HG02642 (cell line): ENCODE measurements at regions not wholly inside any gene's neighbourhood (a gene's known extent, or its start where the extent isn't known, plus 50 kb on each side); places are given as distances from the start of the nearest gene placed in this dataset.

ENCODE experiments used
- ATAC-seq: cut with Tn5 transposase; IDR thresholded peaks from one replicate; pipeline ENCODE4 v1.9.1; 2021; ENCODE audit warnings: mild to moderate bottlenecking; ENCODE audit not compliant: unreplicated experiment, poor library complexity

DNA sequence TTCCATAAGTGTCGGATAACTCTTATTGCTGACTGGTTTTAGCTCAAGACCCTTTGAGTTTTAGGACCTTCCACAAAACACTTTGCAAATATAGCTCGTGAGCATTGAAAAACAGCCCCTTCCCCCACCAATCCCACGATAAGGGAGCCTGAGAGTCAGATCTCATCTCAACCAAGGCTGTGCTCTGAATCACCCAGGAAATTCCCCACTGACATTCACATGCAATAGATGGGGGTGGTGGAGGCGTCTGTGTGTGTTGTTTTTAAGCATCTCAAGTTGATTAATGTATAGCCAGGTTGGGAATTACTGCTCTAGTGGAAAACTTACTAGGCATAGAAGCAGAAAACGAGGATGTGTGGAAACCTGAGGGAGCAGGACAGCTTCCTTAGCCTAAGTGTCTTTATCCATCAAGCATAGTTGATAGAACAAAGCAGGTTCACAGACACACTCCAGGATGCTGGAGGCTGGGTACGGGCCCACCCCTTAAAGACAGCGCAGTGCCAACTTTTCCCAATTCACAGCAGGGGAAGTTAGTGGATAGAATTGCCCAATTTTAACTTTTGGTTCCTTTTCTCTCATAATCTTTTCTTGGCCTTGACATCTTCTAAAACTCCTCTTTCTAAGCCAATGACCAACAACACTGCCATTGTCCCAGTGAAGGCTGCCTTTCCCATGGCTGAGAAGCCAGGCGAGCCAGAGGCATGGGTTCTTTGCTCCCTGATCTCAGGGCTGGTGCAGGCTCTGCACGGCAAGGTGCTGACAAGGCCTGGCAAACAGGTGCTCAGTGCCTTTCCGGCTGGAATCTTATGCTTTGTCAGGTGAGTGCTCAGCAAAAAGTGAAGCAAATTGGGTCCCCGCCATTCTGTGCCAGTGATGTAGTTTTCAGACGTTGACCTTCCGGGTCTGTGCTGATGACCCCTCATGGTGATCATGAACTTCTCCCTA is 98.5 kb upstream of the INSIG1 start:
- ATAC-seq: peak; percentile 82

DNA sequence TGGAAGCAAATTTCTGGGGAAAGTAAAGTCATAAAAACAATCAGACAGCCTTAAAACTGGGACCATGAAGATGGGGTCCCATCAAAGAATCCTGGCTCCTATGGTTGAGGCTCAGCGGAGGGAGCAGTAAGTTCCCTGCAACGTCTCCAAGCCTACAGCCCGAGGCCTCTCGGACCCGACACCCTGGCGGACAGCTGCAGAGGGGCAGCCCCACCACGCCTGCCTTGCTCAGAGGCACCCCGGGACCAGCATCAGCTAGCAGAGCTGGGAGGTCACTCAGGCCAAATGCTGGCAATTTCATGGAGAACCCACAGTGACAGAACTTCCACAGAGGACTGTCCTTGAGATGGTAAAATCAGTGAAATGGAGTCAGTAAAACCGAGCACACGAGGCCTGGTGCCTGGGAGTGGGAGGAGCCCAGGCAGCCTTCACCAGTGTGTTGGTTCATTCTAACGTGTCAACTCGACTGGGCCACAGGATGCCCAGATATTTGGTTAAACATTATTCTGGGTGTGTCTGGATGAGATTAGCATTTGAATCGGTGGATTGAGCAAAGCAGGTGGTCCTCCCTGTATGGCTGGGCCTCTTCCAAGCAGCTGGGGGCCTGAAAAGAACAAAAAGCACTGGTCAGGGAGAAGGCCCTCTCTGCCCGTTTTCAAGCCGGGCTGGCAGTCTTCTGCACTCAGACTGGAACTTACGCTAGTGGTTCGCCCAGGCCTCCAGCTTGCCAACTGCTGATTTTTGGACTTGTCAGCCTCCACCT is 96.2 kb upstream of the INSIG1 start:
- ATAC-seq: no peak

DNA sequence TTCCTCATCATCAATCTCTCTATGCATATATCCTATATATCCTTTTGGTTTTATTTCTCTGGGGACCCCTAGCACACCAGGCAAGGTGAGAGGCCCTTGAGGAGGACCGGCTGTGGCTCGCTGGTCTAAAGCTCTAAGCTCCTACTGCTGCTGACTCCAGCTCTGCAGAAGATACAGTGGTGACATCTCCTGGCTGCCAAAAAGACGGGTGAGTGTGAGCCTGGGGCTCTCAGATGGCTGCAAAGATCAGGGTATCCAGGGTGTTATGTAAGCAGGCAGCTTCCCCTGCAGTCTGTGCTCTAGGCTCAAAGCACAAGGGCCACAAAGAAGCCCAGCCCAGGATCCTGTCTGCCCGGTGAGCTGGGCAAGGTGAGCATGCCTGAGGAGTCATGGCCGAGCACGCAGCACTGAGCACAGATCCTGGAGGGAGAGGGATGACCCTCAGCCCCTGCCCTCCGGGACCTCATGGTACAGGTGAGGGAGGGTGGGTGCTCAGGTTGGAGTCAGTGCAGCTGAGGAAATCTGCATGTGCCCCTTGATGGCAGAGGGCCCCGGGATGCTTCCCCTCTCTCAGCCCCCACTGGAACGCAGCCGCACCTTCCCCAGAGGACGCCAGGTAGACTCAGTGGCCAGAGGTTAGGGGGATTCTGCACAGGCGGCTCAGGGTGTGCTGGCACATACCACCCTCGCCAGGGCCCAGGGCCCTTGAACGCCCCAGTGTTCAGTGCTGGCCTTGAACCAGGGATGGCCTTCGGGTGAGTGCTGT is 95.4 kb upstream of the INSIG1 start:
- no peak for ATAC-seq

DNA sequence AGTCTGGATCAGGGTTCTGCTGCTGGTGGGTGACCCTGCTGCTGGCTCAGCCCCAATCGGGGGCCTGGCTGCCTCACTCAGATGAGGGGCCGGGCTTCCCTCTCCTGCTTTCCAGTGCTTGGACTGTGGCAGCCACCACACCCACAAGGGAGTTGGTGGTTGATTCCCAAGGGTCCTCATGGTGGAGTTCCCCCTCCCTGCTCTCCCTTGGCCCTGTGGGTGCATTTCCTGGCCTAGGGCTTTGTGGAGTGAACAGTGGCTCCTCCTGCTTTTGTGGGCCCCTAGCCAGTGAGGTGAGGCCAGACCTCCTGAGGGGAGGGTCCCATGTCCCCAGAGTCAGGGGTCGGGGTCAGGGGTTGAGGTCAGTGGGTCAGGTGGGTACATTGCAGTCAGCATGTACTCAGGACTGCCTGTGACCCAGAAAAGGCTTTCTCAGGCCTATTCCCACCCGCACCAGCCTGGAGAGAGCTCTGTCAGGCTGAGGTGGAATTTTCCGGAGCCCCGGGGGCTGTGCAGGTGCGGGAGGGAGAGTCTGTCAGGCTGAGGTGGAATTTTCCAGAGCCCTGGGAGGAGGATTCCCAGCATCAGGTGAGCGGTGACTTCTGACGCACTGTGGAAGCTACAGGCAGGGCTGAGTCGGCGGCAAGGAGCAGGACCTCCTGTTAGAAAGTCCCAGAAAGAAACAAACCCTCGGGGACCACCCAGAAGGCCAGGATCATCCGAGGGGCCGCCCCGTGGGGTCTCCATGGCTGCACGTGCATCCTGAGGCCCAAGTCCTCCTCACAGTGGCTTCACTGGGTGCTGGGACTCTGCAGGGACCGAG is 94.4 kb upstream of the INSIG1 start:
- no peak for ATAC-seq

DNA sequence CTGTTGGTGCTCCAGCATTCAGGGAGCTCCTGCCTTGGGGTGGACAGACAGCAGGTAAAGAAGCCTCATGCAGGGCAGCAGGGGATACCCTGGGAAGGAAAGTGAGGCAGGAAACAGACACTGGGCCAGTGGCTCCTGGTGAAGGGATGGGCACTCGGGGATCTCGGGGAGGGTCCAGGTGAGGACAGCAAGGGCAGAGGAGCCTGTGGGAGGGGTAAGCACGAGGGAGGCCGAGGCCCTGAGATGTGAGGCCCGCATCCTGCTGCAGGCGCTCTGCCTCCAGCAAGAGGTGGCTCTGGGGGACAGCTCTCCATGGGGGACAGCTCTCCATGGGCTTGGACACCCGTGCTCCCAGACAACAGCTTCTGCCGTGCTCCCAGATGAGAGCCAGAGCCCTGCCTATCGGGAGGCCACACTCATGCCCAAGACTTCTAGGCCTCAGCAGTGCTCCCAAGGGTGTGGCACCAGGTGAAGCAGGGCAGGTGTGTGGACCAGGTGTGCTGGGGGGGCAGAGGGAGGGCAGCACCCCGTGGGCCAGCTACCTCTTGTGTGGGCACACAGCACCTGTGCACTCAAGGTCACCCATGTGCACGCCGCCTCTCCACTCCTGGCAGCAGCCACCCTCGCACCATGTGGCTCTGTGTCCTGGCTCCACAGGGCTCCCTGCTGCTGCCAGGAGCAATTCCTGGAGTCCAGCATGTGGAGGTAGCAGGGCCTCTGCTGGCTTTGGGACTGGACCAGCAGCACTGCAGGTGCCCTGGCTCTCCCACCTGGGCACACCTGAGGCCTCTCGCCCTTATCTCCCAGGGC is 93.6 kb upstream of the INSIG1 start:
- ATAC-seq: no peak

DNA sequence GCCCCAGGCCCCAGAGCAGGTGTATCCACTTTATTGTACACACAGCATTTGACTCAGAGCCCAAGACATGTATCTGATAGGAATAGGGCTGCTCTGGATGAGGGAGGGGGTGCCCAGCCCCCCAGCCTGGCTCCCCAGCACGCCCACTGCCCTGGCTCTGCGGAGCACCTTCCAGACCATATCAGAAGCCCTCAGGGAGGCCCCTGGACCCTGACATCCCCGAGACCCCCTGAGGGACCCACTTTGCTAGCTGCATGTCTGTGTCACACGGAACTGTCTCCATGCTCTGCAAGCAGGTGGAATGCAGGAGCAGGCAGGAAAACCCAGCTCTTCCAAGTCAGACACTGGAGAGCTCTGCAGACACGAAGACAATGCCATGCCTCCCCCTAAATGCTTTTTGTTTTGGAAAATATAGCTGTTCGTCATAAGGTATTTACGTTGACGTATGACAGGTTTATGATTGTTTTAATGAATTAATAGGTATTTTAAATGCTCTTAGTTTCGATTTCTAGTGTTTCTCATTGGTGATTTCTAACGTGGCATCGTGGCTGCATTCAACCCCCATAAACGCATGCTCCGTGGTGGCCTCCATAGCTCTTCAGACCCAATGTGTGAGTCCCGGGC is 92.8 kb upstream of the INSIG1 start:
- no peak for ATAC-seq

DNA sequence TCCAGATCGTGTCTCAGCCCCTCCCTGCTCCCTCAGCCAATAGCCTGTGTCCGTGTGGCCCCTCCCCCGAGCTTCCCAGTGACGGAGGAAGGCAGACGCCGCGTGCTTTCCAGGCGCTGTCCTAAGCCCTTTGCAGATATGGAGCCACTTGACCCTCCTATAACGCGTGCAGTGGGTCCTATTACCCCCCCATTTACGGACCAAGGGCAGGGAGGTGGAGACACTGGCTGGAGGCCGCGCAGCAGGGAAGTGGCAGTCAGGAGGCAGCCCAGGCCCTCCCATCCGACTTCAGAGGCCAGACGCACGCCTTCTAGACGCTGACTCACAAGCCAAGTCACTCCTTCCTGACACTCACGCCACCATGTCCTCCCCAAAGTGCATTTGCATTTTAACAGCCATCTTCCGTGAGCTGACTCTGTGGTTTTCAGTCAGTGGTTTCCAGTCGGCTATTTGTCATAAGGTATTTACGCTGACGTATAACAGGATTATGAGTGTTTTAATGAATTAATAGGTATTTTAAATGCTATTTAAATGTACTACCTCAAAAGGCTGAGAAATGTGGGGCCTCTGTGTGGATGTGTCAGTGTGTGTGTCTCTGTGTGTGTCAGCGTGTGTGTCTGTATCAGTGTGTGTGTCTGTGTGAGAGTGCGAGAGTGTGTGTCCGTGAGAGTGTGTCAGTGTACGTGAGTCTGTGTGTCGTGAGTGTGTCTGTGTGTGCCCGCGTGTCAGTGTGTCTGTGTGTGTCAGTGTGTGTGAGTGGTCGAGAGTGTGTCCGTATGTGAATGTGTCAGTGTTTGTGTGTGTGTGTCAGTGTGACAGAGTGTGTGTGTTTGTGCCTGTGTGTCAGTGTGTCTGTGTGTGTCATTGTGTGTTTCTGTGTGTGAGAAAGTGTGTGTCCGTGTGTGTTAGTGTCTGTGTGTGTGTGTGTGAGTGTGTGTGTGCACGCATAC is 92.0 kb upstream of the INSIG1 start:
- peak; percentile 87 for ATAC-seq

DNA sequence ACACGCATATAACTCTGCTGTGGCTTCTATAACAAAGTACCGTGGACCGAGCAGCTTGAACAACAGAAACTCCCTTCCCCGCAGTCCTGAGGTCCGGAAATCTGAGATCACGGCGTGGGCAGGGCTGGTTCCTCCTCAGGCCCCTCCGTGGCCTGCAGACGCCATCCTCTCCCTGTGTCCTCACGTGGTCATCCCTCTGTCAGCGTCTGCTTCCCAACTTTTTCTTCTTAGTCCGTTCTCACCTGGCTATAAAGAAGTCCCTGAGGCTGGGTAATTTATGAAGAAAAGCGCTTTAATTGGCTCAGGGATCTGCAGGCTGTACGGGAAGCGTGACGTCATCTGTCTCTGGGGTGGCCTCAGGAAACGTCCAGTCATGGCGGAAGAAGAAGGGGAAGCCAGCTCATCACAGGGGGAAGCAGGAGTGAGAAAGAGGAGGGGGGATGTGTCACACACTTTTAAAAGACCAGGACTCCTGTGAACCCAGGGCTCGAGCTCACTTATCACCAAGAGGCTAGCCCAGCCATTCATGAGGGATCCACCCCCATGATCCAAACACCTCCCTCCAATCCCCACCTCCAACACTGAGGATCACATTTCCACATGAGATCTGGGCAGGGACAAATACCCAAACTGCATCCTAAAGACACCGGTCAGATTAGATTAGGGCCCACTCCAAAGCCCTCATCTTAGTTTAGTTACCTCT is 91.2 kb upstream of the INSIG1 start:
- ATAC-seq: peak; percentile 44

DNA sequence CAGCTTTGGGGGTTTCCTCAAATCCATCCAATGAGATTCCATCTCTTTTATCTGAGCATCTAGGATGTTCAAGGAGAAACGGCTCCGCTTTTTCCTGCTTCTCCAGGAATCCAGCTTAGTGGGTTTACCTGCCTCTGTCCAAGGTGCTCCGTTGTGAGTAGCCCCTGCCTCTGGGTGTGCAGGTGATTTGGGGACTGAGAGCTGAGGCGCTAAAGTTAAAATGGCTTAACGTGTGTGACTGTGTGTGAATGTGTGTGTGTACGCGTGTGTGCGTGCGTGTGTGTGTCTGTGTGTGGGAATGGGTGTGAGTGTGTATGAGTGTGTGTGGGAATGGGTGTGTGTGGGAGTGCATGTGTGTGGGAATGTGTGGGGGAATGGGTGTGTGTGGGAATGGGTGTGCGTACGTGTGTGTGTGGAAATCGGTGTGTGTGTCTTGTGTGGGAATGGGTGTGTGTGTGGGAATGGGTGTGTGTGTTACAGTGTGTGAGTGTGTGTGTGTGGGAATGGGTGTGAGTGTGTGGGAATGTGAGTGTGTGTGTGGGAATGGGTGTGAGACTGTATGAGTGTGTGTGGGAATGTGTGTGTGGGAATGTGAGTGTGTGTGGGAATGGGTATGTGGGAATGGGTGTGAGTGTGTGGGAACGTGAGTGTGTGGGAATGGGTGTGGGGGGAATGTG is 90.2 kb upstream of the INSIG1 start:
- no peak for ATAC-seq

DNA sequence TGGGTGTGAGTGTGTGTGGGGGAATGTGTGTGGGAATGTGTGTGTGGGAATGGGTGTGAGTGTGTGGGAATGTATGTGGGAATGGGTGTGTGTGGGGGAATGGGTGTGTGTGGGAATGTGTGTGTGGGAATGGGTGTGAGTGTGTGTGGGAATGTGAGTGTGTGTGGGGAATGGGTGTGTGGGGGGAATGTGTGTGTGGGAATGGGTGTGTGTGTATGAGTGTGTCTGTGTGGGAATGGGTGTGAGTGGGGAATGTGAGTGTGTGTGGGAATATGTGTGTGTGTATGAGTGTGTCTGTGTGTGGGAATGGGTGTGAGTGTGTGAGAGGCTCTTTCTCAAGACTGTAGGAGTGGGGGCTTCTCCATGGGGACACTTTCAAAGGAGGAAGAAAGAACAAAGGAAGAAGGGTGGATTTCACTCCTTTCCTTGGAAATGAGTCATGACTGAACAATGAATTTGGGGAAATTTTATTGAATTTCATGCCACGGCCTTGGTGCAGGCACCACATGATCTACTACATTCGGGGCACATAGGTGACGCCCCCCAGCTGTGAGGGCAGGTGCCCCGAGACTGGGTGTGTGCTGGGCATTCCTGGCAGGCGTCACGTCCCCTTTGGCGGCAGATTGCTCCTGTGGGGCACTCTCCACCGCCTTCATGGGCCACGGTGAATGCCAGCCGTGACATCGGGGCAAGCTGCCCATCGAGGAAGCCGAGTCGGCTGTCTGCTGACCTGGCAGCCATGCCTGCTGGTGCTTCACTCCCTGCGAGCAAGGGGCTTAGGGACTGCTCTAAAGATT is 88.8 kb upstream of the INSIG1 start:
- ATAC-seq: no peak

DNA sequence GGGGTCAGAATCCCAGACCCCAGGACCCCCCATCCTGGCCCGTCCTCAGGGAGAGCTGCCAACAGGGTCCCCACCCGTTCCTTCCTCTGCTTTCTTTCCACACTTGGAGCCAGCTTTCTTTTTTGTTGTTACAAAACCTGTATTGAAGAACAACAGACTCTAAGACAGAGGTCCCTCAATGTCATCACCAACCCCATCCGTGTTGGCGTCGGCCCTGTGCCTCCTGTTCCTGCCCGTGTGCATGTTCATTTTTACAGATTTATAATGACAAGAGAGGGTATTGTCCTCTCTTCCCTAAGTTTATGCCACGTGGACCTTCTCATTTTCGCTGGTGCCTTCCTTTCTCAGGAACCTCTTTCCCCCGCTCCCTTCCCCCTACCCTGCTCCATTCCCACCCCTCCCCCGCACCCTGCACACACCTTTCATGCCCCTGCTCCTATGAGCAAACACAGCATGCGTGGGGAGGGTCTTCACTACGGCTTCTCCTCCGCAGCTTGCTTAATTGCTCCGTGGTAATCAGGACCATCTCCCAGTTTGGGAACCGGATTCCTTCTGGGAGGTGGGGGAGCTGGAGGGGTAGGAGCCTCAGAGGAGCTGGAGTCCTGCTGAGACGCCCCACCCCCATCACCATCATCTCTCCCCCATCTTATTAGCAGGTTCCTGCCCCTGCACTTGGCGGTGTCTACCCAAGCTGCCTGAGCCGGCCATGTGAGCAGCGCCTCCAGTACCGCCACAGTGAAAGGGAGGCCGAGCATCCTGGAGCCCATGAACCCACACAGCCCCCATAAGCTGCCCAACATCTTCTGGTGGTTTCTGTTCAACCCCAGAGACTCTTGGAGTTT is 88.0 kb upstream of the INSIG1 start:
- ATAC-seq: no peak

DNA sequence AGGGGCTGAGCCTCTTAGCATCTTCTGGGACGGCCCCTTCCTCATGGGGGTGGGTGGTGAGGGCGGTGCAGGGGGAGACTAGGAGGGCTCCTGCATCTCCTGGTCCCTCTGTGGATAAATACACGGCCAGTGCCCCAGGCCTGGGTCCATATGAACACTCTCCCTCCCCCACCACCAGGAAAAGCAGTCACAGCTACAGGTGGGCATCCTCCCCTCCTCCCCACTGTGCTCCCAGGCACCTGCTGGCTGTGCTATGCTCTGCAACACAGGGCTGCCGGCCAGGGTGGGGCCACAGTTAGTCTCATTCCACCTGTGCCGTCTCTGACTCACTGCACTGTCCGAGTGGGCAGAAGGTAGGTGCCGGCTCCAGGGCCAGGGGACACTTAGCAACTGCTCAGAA is 87.3 kb upstream of the INSIG1 start:
- no peak for ATAC-seq

DNA sequence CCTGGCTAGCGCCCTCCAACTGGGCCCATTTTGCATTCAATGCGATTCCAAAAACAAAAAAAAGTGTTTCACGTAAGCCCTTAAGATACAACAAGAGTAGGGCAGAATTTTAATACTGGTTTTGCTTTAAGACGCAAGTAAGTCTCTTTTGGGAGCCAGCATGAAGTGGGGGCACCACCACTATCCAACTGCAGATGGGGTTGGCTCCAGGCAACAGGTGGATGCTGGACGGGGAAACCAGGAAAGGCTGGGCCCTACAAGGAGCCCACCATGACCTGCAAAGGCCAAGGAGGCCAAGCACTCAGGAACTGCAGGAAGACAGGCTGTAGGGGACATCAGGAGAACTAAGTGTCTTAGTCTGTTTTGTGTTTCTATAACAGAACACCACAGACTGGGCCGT is 86.5 kb upstream of the INSIG1 start:
- no peak for ATAC-seq

DNA sequence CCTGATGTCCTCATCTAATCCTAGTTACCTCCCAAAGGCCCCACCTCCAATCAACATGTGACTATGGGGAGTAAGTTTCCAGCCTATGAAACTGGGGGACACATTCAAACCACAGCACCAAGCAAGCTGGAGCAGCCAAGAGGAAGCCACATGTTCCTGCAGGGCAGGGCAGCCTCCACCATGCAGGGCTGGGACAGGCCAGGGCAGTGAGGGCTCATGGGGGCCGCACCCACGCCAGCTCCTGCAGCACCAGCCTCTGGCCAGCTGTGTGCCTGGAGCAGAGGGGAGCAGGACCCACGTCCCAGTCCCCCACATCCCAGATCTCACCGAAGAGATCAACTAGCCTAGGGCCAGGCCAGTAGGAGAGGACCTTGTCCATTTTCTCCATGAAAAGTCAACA is 85.9 kb upstream of the INSIG1 start:
- no peak for ATAC-seq
